Testis (tissue), 2 donors: ENCODE measurements at regions not wholly inside any gene's neighbourhood (a gene's known extent, or its start where the extent isn't known, plus 50 kb on each side); places are given as distances from the start of the nearest gene placed in this dataset.
"Not testable (repeated sequence)": the region's sequence is repeated elsewhere in the genome, so short reads cannot be mapped to it uniquely, and the experiment has no call there.

ENCODE experiments used
- DNase-seq: peaks from one replicate; pipeline ENCODE4 v3.0.0-alpha.2; 2019
- H3K27ac ChIP-seq, 2 donors: fragments of 200-600 bp; sonication (generic); one replicate each; pipeline ENCODE4 v1.5.1; 2019
- H3K27me3 ChIP-seq: fragments of 200-600 bp; sonication (generic); one replicate; pipeline ENCODE4 v1.5.1; 2019
- H3K36me3 ChIP-seq: fragments of 200-600 bp; sonication (generic); one replicate; pipeline ENCODE4 v1.5.1; 2017; ENCODE audit warnings: low read depth; ENCODE audit errors: missing control alignments
- H3K4me1 ChIP-seq: fragments of 200-600 bp; sonication (generic); one replicate; pipeline ENCODE4 v1.5.1; 2019
- H3K4me3 ChIP-seq, 2 donors: fragments of 200-600 bp; sonication (generic); one replicate each; pipeline ENCODE4 v1.5.1; 2017 to 2019
- H3K9me3 ChIP-seq: fragments of 200-600 bp; sonication (generic); one replicate; pipeline ENCODE4 v1.5.1; 2017
- CTCF ChIP-seq, 3 experiments: fragments of 450-650 bp in 2 of 3; fragments of 200-600 bp in 1 of 3; sonication (generic) in 1 of 3; IDR thresholded peaks; one replicate each; pipeline ENCODE4 v1.5.1; 2016 to 2019; ENCODE audit warnings: antibody characterized with exemption in 3 of 3, mild to moderate bottlenecking in 2 of 3, moderate library complexity in 1 of 3
- POLR2A ChIP-seq: fragments of 450-650 bp; IDR thresholded peaks from one replicate; pipeline ENCODE4 v1.6.1; 2017; ENCODE audit warnings: antibody characterized with exemption, mild to moderate bottlenecking, moderate library complexity
- WGBS, 2 donors: methylation state at CpG; one replicate each; pipeline ENCODE4 v1.1.5; 2018; 5-methylcytosine and 5-hydroxymethylcytosine counted together
- intact Hi-C: fragments of 100-400 bp; cut with DNase I; formaldehyde crosslinking; loops from one replicate; pipeline ENCODE4 v1.15.1; 2023; ENCODE audit warnings: low total_unique reads

- Histone ChIP-seq H3K9me3 (no peaks in the 10 kb centered on the region), H3K4me3 (no peak overlapping the region), H3K27me3 (no peaks in the 10 kb centered on the region), H3K27ac (no peak overlapping the region), H3K4me1 (no peaks in the 10 kb centered on the region), H3K36me3 (no peaks in the 10 kb centered on the region)
- 55 to 63% methylated on average over 7 of the region's 7 CpGs for WGBS, 2 donors
- no peak for DNase-seq
- intact Hi-C loops, result no loop called here
- TF ChIP-seq POLR2A (no peak), CTCF (IDR thresholded peaks at IDR 0.05) (no peak)
These were observed 918.8 kb downstream of the SLITRK1 start for GRCh38 chr13:82963226-82964099.

DNA sequence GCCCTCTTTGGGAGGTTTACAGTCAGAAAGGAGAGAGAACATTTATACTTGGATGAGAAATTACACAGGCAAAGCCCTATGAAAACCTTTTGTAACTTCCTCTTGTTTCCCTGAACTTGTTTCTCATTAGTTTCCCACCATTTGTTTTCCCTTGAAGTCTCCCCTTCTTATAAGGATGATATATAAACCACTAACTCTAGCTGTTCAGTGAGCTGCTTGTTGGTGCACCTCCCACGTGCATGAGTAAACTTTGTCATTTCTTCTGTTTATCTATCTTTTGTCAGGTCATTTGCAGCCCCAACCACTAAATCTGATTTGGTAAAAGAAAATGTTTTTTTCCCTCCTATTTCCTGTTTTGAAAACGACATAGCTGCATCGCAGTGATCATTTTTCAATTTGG is 919.9 kb downstream of the SLITRK1 start:
- WGBS, 2 donors, result 41 to 49% methylated on average over 3 of the region's 3 CpGs
- Histone ChIP-seq H3K27me3 (no peaks in the 10 kb centered on the region), H3K4me1 (no peaks in the 10 kb centered on the region), H3K9me3 (no peaks in the 10 kb centered on the region), H3K36me3 (no peaks in the 10 kb centered on the region), H3K4me3 (no peak overlapping the region), H3K27ac (no peak overlapping the region)
- TF ChIP-seq CTCF (IDR thresholded peaks at IDR 0.05) (no peak), POLR2A (no peak)
- no peak for DNase-seq
- intact Hi-C loops, result no loop called here

DNA sequence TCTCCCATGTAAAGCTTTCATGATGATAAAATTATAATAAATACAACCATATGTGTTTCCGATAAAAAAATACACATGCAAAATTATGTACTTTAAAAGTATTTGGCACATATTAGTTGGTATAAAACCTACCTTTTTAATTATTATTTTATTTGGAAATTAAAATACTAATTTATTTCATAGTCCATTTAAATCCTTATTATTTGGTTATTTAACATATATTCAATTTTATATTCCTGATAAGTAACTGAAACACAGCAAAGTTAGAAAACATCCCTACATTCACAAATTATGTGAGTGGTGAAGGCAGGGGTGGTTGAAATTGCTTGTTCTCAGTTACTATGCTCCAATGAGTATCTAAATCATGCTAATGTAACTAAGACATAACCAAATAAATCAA is 920.5 kb downstream of the SLITRK1 start:
- TF ChIP-seq CTCF (IDR thresholded peaks at IDR 0.05), result no peak
- TF ChIP-seq POLR2A, result no peak
- H3K9me3 ChIP-seq, result no peaks in the 10 kb centered on the region
- intact Hi-C loops, result no loop called here
- WGBS, 2 donors, result 84 to 96% methylated on average over 1 of the region's 1 CpG
- DNase-seq, result no peak
- no peaks in the 10 kb centered on the region for H3K27me3 ChIP-seq
- H3K27ac ChIP-seq, result no peak overlapping the region
- no peaks in the 10 kb centered on the region for H3K36me3 ChIP-seq
- H3K4me1 ChIP-seq, result no peaks in the 10 kb centered on the region
- no peak overlapping the region for H3K4me3 ChIP-seq

- DNase-seq, intact Hi-C loops, H3K9me3 ChIP-seq, H3K36me3 ChIP-seq, H3K27ac ChIP-seq, H3K4me1 ChIP-seq, H3K4me3 ChIP-seq, H3K27me3 ChIP-seq: not testable (repeated sequence)
- 85 to 96% methylated on average over 4 to 6 of the region's 6 CpGs for WGBS, 2 donors
These were observed 929.9 kb downstream of the SLITRK1 start for GRCh38 chr13:82952336-82952735.

DNA sequence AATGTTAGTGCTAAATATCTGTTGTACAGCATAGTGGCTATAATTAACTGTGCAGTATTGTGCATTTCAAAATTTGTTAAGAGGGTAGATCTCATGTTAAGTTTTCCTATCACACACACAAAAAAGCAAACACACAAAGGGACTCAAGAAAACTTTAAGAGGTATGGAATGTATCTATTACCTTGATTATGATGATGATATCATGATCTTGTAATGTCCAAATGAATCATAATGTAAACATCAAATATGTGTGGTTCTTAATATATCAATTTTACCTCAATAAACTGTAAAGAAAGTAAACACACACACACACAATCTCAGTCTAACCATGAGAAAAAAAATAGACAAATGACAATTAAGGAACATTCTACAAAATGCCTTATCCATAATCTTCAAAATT is 934.6 kb downstream of the SLITRK1 start:
- Histone ChIP-seq H3K4me3 (no peak overlapping the region), H3K36me3 (no peaks in the 10 kb centered on the region), H3K9me3 (no peaks in the 10 kb centered on the region), H3K27me3 (no peaks in the 10 kb centered on the region), H3K4me1 (no peaks in the 10 kb centered on the region), H3K27ac (no peak overlapping the region)
- DNase-seq, result no peak
- intact Hi-C loops, result no loop called here
- TF ChIP-seq CTCF (IDR thresholded peaks at IDR 0.05), result no peak
- TF ChIP-seq POLR2A, result no peak
